Spleen (tissue), 11 donors: ENCODE measurements at regions not wholly inside any gene's neighbourhood (a gene's known extent, or its start where the extent isn't known, plus 50 kb on each side); places are given as distances from the start of the nearest gene placed in this dataset.

Experiments
- DNase-seq: peaks from one replicate; pipeline ENCODE4 v3.0.0-alpha.2; 2020
- H3K27ac ChIP-seq, 8 donors: fragments of 200-600 bp; sonication (generic) in 7 of 8; 1 replicate in 4 of 8; 2 replicates in 4 of 8; pipeline versions ENCODE4 v1.5.0 to v1.8.0; 2016 to 2021; ENCODE audit warnings: inconsistent platforms in 4 of 8, mild to moderate bottlenecking in 4 of 8, moderate library complexity in 1 of 8
- H3K27me3 ChIP-seq, 7 donors: fragments of 200-600 bp; sonication (generic) in 6 of 7; replicated peaks in 1 of 7; 1 replicate in 4 of 7; 2 replicates in 3 of 7; pipeline versions ENCODE4 v1.5.0 to v1.8.0; 2016 to 2021; ENCODE audit warnings: inconsistent platforms in 3 of 7, mild to moderate bottlenecking in 1 of 7
- H3K36me3 ChIP-seq, 6 donors: fragments of 200-600 bp; sonication (generic) in 5 of 6; 1 replicate in 4 of 6; 2 replicates in 2 of 6; pipeline versions ENCODE4 v1.5.0 to v1.8.0; 2016 to 2021; ENCODE audit warnings: inconsistent platforms in 2 of 6
- H3K4me1 ChIP-seq, 6 donors: fragments of 200-600 bp; sonication (generic) in 5 of 6; 1 replicate in 3 of 6; 2 replicates in 3 of 6; pipeline versions ENCODE4 v1.5.0 to v1.8.0; 2016 to 2021; ENCODE audit warnings: inconsistent platforms in 3 of 6
- H3K4me3 ChIP-seq, 8 donors: fragments of 200-600 bp; sonication (generic) in 7 of 8; 1 replicate in 4 of 8; 2 replicates in 4 of 8; pipeline versions ENCODE4 v1.5.0 to v1.8.0; 2016 to 2021; ENCODE audit warnings: inconsistent platforms in 4 of 8, mild to moderate bottlenecking in 4 of 8, moderate library complexity in 2 of 8
- H3K9me3 ChIP-seq, 8 donors: fragments of 200-600 bp; sonication (generic) in 7 of 8; 1 replicate in 4 of 8; 2 replicates in 4 of 8; pipeline versions ENCODE4 v1.5.0 to v1.8.0; 2016 to 2021; ENCODE audit warnings: inconsistent platforms in 4 of 8
- CTCF ChIP-seq, 11 experiments: fragments of 200-600 bp in 7 of 11; fragments of 450-650 bp in 4 of 11; sonication (generic) in 4 of 11; IDR thresholded peaks in 8 of 11; conservative IDR thresholded peaks in 3 of 11; 1 replicate in 7 of 11; 2 replicates in 4 of 11; pipeline versions ENCODE4 v1.4.0 to v1.8.0; 2016 to 2021; ENCODE audit warnings: antibody characterized with exemption in 11 of 11, inconsistent platforms in 4 of 11, mild to moderate bottlenecking in 1 of 11
- POLR2A ChIP-seq, 3 donors: fragments of 450-650 bp; IDR thresholded peaks; one replicate each; pipeline ENCODE4 v1.5.1; 2017; ENCODE audit warnings: antibody characterized with exemption in 3 of 3, mild to moderate bottlenecking in 1 of 3
- POLR2AphosphoS5 ChIP-seq, 3 donors: sonication (generic); formaldehyde crosslinking; IDR thresholded peaks; one replicate each; pipeline ENCODE4 v1.5.1; 2017; ENCODE audit warnings: antibody characterized with exemption in 3 of 3
- WGBS, 5 donors: extraction: QIAGEN DNeasy Blood & Tissue Kit in 3 of 5; methylation state at CpG; one replicate each; pipeline versions ENCODE4 v1.1.5 to v1.1.7; 2013 to 2018; 5-methylcytosine and 5-hydroxymethylcytosine counted together
- intact Hi-C: fragments of 100-400 bp; cut with DNase I; formaldehyde crosslinking; loops from one replicate; pipeline ENCODE4 v1.15.0; 2023; ENCODE audit warnings: low total_unique reads
- donor health status: healthy with polysubstance abuse.
- donor health status: DM: no; HTN: no; CAD: no; lungs with moderate emphysema.
- donor health status: DM: no; HTN: no; CAD: no.
- donor health status: Bipolar disorder and iron deficiency.
- donor health status: healthy.
- donor health status: DM: no; HTN: no; CAD: no.
- donor health status: DM: yes; HTN: yes; CAD: no.

DNA sequence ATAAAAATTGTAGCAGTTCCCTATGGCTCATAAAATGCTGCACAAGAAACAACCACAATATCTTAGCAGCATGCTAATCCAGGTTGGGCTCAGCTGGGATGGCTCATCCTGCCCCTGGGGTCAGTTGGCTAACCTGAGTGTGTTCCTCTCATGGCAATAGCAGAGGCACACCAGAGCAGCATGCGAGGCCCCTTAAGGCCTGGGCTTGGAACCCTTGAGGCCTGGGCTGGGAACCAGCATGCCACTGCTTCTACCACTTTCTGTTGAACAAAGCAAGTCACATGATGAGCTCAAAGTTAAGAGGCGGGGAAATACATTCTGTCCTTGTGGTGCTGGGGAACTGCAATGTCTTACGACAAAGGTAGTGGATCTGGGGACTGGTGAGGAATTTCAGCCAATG is 154.4 kb upstream of the FOXF1 start:
- no peaks in the 10 kb centered on the region for H3K4me1 ChIP-seq
- no peak for DNase-seq
- H3K27me3 ChIP-seq: peaks cover 0 to 95% (median 6%) of the 10 kb centered on the region in 7 donors
- intact Hi-C loops: no loop called here
- H3K36me3 ChIP-seq: no peaks in the 10 kb centered on the region
- no peak overlapping the region for H3K4me3 ChIP-seq
- TF ChIP-seq POLR2A (IDR thresholded peaks at IDR 0.05) (no peak), CTCF (IDR thresholded peaks at IDR 0.05 in 8 of 11, conservative IDR thresholded peaks at IDR 0.05 in 3 of 11) (no peak), POLR2AphosphoS5 (IDR thresholded peaks at IDR 0.05) (no peak)
- H3K9me3 ChIP-seq: peaks cover 0 to 19% (median 11%) of the 10 kb centered on the region in 8 donors
- 85 to 98% (median 94%) methylated on average over 3 of the region's 3 CpGs for WGBS, 5 donors
- H3K27ac ChIP-seq: no peak overlapping the region

DNA sequence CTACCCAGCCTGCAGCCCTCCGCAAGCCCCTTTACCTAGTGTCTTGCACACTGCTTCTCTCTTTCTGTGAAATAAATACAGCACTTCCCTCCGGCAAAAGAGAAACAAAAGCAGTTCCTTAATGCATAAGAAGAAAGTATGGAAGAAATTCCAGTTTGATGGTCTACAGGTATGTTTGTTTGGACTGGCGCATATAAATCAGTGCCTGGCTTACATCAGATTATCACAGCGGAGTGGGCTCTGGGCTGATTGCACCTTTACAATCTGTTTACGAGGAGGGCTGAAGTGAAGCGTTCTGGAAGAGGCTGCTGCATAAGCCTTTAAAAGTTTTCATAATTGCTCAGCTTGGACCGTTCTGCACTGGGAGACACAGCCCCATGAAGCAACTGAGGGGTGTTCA is 153.5 kb upstream of the FOXF1 start:
- intact Hi-C loops: no loop called here
- no peaks in the 10 kb centered on the region for H3K36me3 ChIP-seq
- no peak overlapping the region for H3K4me3 ChIP-seq
- H3K27me3 ChIP-seq: peaks cover 0 to 95% (median 0%) of the 10 kb centered on the region in 7 donors
- H3K27ac ChIP-seq: no peak overlapping the region
- no peaks in the 10 kb centered on the region for H3K4me1 ChIP-seq
- no peak for DNase-seq
- peaks cover 0 to 19% (median 11%) of the 10 kb centered on the region in 8 donors for H3K9me3 ChIP-seq
- WGBS, 5 donors: 71 to 82% (median 78%) methylated on average over 7 of the region's 7 CpGs
- TF ChIP-seq POLR2A (IDR thresholded peaks at IDR 0.05) (no peak), CTCF (IDR thresholded peaks at IDR 0.05 in 8 of 11, conservative IDR thresholded peaks at IDR 0.05 in 3 of 11) (no peak), POLR2AphosphoS5 (IDR thresholded peaks at IDR 0.05) (no peak)

DNA sequence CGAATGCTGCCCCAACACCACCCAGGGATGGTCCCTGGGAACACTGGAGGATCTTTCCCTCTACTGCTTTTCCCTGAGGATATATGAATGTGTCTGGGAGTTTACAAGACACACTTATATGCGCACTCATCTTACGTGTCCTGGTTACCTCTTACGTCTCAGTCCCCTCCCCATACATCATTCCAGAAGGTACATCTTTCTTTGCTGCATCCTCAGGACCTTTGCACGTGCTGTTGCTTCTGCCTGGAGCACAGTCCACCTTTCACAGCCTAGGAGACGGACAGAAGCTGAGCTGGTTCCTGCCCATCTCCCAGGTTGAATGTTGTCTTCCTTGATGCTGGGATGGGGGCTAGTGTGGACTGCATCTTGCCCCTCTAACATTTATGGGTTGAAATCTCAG is 153.0 kb upstream of the FOXF1 start:
- Histone ChIP-seq H3K4me1 (no peaks in the 10 kb centered on the region), H3K4me3 (no peak overlapping the region), H3K27ac (no peak overlapping the region), H3K9me3 (peaks cover 0 to 19% (median 11%) of the 10 kb centered on the region in 8 donors), H3K36me3 (no peaks in the 10 kb centered on the region), H3K27me3 (peaks cover 0 to 95% (median 0%) of the 10 kb centered on the region in 7 donors)
- no peak for TF ChIP-seq POLR2A (IDR thresholded peaks at IDR 0.05)
- TF ChIP-seq CTCF (IDR thresholded peaks at IDR 0.05 in 8 of 11, conservative IDR thresholded peaks at IDR 0.05 in 3 of 11): no peak
- intact Hi-C loops: no loop called here
- peak; percentile 1 for DNase-seq
- 86 to 93% (median 90%) methylated on average over 6 of the region's 6 CpGs for WGBS, 5 donors

DNA sequence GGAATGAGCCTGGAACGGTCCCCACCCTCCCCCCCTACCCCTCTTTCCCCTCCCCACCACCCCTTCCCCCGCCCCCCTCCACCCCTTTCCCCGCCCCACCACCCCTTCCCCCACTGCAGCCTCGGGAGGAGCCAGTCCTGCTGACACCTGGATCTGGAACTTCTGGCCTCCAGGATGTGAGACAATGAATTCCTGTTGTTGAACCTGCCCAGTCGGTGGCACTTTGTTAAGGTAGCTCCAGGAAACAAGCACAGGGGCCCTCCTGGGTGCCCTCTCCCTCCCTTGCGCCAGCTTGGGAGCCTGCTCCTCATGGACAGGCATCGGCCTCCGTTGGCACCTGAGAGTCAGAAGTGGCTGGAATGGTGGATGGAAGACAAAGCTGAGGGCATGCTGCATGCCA is 152.4 kb upstream of the FOXF1 start:
- Histone ChIP-seq H3K9me3 (peaks cover 0 to 19% (median 11%) of the 10 kb centered on the region in 8 donors), H3K27me3 (peaks cover 0 to 95% (median 0%) of the 10 kb centered on the region in 7 donors), H3K36me3 (no peaks in the 10 kb centered on the region), H3K27ac (no peak overlapping the region), H3K4me3 (no peak overlapping the region), H3K4me1 (no peaks in the 10 kb centered on the region)
- intact Hi-C loops: no loop called here
- 46 to 59% (median 47%) methylated on average over 6 to 7 of the region's 8 CpGs for WGBS, 5 donors
- TF ChIP-seq POLR2A (IDR thresholded peaks at IDR 0.05) (no peak), CTCF (IDR thresholded peaks at IDR 0.05 in 8 of 11, conservative IDR thresholded peaks at IDR 0.05 in 3 of 11) (no peak), POLR2AphosphoS5 (IDR thresholded peaks at IDR 0.05) (no peak)
- peak; percentile 30 for DNase-seq
